ELR (cell line): ENCODE measurements at regions not wholly inside any gene's neighbourhood (a gene's known extent, or its start where the extent isn't known, plus 50 kb on each side); places are given as distances from the start of the nearest gene placed in this dataset.

Experiments
- DNase-seq: peaks from one replicate; pipeline ENCODE4 v3.0.0-alpha.2; 2015; ENCODE audit warnings: low read depth

DNA sequence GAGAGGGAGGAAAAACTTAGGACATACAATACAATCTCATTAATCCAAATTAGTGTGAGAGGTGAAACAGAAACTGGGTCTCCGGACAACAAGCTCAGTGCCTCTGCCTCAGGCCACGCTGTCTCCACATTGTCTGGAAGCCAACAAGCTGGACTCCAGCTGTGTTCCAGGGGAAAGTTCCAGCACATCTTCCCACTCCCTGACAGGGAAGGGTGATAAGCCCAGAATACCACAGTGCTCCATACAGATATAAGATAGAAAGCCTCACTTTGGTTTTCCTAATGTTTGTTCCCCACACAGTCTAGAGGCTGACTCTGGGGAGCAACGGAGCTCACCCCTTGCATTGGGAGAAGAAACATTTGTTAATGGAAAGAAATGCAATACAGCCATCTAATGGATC, 117.1 kb upstream of the SPTLC3 start:
- DNase-seq = no peak

DNA sequence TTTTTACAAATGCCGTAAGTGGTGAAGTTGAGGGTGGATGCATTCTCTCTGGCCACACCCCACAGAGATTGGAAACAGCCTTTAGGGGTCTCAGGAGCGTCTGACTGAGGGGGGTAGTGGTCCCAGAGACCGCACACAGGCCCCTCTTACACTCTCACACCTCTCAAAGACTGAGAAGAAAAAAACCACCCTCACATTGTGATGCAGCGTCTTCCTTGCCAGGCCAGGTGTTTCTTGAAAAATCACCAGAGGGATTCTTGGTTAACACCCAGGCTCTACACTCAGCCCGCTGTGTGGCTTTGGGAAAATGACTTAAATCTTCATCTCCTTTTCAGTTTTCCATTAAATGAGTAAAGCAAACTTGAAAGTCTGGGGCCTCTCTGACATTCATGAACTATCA, 115.8 kb upstream of the SPTLC3 start:
- no peak for DNase-seq

DNA sequence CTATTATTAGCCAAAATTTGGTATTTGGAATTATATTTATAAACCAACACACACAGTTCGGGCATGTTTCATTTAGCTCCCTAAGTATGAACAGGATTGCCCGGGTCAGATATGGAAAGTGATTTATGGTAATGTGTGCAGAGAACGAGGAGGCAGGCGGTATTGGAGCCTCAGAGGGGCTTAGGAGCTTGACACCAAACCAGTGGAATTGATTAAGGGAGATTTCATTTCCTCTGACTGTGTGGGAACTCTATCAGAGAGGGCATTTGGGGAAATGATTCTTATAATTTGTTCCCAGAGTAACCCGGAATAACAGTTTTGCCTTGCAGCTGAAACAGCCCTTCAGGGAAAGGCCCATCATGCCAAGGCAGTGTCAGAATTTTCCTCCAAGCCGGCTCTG, 115.1 kb upstream of the SPTLC3 start:
- DNase-seq = no peak

DNA sequence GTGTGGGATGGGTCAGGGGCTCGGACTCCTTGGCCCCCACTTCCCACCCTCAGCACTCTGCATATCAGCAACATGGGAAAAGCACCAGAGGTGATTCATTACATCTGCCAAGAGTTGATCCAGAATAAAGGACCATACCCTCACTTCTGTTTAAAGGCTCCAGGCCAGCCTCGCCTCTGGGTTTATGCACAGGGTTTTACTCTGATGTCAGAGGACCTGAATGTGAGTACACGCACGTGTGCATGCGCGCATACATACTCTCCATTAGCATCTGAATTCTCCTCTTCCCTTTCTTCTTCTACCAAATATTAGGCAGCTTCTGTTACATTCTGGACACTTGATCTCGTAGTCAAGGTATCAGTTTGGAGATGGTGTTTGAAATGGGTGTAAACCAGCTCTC, 114.7 kb upstream of the SPTLC3 start:
- DNase-seq = no peak

DNA sequence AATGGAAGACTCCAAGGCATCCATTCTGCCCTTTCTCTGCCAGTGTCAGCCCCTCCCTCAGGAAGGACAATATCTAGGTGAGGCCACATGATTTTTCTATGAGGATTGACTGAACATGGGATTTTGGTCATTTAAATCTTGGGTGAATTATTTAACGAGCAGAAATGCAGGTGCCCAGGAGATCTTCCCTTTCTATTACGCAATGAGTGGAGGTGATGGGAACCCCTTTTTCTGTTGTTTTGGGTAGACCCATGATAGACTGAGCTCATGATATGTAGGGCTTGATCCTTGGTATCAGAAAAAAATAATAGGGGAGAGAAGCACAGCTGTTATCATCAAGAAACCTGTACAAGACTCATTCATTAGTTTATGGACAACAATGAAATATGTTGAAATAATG, 112.6 kb upstream of the SPTLC3 start:
- DNase-seq = no peak

DNA sequence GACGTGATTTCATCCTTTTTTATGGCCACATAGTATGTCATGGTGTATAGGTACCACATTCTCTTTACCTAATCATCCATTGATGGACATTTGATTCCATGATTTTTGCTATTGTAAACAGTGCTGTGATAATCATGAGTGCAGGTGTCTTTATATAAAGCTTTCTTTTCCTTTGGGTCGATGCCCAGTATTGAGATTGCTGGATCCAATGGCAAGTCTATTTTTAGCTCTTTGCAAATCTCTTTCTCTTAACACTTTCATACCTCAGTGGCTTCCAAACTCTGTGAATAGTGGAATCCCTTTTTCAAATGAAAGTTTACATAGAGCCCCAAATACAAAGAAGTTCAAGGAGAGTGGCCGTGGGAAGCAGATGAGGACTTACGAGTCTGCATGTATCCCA, 105.8 kb upstream of the SPTLC3 start:
- no peak for DNase-seq

DNA sequence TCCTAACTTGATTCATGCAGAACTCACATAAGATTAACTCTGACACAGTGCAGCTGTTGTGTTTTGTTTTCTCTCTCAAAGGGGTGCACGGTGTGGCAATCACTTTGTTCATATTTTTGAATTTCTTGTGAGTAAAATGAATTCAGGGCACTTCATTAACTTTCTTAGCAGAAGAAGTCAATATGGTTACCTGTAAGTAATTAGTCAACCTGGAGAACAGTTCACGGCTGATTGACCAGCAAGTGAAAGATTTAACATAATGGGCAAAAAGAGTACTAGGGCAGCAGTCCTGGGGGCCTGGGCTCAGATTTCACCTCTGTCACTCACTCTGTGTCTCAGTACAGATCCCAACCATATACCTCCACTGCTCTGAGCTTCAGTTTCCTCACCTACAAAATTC, 102.4 kb upstream of the SPTLC3 start:
- no peak for DNase-seq

DNA sequence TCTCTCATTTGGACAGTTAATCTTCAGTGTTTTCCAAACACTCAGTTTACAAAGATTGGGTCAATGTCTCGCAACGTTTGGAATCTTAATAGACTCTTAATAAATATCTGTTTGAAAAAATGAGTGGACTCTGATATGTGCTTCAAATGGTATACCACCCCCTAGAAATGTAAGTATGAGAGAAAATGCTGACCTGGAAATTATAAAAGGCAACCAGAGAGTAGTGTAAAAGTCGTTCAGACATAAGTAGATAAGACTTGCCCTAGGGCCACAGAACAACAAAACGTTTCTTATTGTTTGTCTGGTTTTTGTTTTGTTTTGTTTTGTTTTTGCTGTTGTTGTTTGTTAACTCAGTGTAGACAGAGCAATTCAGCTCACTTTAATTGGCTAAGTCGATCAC, 97.4 kb upstream of the SPTLC3 start:
- no peak for DNase-seq

DNA sequence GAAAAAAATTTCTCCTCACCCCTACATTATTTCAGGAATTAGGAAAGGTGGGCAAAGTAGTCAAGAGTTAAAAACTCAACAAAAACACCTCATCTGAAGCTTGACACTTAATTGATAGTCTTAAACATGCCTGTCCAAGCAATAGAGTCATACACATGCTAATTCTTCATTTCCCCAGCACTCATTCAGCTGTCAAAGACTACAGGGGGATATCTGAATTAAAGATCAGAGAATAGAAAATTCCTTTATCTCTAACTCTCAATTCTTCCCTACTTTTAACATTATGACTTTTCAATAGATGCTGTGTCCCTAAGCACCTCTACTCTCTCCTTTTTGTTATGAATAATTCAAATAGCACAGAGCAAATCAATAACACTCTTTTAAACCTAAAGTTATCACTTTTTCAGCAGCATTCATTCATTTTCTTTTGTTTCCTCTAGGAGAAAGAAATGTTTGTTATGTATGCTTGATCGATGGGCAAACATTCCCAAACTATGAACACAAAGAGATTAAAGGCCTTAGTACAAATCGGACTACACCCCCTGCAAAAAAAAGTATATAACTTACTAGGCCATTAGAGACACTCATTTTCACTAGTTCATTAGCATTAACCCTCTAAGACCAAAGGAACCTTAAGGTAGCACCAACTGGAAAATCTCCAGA, 94.9 kb upstream of the SPTLC3 start:
- no peak for DNase-seq

DNA sequence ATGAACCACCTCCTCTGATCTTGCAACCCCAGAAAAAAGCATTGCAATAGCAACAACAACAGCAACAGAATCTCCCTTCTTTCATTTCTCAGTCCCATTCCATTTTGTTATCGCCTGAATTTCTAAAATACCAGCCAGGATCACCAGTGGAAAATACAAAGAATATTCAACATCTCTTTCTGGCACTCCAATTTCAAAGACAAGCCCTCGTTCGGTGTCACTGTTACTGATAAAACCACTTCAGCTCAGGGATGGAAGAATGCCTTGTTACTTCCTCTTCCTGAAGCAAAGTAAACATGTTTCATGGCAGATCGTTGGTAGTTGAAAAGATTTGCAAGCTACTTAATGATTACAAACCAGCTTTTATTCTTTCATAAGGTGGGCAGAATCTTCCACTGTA, 94.0 kb upstream of the SPTLC3 start:
- no peak for DNase-seq

DNA sequence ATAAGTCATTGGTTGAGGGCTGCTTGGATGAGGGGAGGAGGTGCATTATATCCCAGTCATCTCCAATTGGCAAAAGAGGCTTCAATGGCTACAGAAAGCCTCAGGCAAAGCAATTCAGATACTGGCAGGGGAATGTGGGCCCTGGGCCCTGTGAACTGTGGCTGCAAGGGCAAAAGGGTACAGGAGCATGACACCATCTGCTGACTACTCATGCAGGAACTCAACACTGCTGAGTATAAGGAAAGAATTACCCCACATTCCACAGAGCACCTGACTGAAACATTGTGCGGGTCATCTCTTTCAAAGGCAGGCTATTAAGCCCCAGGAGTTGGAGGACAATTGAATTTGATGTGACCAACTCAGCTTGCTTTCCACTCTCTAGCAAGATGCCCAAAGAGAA, 92.1 kb upstream of the SPTLC3 start:
- DNase-seq = peak; percentile 7

DNA sequence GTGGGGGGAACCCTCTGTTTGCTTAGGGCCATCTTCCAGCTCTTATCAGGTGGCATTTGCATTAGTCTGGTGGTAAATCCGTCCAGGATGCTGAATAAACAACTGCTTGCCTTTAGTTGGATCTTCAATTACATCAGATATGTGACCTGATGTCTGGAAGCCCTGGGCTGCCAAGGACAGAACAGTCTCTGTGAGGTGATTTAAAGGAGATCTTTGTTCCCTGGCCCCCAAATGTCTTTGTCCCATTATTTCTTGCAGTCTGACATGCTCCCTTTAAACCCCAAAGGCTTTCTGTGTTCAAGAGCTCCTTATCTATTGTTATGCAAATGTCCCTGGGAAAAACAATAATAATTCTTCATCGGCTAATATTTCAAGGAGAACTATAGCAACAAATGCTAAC, 84.6 kb upstream of the SPTLC3 start:
- DNase-seq = no peak

DNA sequence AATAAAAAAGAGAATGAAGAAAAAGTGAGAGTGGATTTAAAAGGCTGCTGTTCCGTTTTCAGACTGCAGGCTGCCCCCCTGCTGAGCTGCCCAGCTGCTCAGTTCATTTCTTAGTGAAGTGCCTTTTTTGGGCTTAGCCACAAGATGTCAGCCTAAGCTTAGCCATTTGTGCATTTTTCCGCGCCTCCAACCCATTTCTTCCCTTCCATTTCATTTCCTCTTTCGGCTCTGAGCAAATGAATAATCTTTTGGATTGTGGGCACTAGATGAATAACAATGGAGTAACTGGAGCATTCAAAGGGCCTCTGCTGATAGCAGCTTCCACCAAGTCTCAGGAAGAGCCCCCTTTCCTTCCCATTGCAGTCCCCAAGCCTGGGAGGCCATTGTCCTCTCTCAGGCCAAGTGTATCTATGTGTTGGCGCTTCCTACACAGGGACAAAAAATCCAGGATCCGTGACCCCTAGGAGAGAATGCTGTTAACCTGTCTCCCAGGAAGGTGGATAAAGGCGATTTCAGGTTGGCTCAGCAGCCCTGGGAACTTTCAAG, 83.5 kb upstream of the SPTLC3 start:
- peak; percentile 88 for DNase-seq

DNA sequence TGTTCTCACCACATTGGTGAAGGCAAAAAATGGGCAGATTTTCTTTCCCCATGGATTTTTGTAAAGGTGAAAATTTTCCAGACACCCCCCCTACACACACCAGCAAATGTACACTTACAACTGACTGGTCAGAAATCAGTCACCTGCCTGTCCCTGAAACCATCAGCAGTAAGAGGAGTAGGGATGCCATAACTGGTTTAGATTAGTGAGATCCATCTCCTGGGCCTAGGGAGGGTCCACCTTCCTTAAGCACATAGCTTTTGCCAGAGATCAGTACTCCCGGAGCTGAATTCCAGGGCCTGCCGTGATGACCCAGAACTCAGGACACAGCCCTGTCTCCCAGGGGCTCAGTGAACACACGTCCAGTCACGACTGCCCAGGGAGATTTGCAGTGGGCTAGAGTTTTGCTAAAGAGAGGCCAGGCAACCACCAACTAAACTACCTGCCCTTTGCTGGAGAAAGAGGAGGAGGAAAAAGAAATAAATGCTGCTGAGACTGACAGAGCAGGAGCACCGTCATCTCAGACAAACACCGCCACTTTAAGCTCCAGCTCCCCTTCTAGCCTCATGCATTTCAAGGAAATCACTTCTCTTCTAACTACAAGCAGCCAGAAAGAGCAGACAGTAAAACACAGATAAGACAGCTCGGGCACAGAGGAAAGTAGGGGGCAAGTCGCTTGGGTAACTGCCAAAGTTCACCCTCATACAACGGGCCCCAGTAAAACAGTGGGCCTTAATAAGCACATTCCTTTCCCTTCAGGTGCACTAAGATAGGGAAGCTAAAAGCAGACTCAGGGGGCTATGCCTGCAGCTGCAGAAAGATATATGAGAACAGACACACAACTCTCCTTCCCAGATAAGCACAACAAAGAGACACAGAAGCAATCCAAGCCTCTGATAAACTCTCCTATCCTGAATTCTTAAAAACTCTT, 82.6 kb upstream of the SPTLC3 start:
- DNase-seq = no peak

DNA sequence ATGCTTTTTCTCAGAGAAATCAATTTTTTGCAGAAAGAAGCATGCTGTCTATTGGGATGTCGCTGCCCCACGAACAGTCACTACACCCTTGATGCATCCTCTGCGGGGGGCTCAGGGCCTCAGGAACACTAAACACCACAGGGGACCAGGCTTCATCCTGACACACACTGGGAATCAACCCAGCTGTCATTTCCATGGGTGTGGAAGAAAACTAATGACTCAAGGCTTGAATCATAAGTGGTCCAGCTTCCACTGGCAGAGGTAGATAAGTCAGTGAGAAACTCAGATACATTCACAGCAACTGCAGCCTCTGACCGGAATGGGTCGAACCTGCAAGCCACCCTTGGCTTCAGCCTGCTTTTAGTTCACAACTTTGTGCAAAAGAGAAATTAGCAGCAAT, 81.3 kb upstream of the SPTLC3 start:
- peak; percentile 81 for DNase-seq

DNA sequence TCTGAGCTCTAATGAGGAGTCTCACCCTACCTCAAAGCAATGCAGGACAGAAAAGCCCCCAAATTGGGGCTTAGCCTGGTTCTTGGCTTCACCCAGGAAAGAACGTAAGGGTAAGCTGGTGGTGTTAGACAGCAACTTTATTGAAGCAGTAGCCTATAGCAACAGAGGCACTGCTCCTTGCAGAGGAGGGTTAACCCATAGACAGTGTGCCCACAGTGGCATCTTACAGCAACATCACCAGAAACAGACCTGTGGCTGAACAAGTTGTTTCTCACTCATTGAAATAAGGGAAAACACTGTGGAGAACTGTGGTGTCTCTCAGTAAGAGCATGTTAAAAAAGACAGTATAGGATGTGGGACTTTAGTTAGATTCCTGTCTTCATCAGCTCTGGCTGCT, 80.4 kb upstream of the SPTLC3 start:
- DNase-seq = peak; percentile 6

DNA sequence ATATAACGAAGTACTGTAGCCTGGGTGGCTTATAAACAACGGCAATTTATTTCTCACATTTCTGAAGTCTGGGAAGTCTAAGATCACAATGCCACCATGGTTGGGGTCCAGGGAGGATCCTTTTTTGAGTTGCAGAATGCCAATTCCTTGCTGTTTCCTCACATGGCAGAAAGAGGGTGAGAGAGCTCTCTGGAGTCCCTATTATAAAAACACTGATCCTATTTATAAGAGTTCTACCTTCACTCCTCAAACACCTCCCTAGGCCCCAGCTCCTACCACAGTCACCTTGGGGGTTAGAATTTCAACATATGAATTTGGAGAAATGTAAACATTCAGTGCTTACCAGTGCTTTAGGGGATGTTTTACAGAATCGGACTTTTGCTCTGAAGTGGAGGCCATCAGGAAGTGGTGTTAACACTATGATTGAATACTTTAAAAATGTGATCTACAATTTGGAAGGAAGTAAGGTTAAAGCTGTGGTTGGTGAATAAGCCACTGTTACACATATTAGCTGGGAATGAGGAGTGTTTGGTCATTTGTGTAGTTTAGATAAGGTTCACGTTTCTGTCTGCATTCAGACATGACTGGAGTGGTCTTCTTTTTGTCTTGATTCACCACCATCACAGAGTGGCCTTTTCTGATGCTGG, 79.9 kb upstream of the SPTLC3 start:
- DNase-seq = peak; percentile 92

DNA sequence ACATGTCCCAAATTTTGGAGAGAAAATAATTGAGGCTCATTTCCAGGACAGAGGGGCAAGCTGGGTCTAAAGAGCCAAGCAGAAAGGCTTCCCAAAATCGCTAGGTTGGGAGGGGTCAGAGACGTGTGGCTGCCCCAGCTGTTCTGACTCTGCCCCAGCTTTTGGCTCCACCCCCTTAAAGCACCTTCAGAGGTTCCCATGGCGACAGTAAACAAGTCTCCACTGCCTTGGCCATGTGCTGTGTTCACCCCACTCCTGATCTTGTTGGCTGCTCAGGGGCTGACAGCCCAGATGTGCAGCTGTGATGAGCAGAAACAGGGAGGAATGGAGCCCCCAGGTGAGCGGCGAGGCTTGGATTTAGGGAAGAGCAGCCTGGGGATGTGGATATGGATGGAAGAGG, 72.8 kb upstream of the SPTLC3 start:
- no peak for DNase-seq

DNA sequence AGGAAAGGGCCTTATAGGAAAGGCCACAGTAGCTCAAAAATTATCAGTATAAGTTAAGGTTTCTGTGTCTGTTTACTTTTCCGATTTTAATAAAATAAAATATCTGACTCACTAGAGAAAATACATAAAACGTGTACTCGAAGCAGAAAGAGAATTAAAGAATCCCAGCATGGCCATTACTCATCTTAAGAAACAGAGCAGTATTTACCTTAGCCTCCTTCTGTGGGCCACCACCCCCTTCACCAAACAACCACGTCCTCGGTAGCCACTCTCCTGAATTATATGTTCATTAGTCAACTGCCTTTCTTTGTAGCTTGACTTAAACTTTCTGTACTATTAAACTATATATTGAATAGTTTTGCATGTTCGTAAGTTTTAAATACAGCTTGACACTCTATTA, 72.2 kb upstream of the SPTLC3 start:
- peak; percentile 4 for DNase-seq

DNA sequence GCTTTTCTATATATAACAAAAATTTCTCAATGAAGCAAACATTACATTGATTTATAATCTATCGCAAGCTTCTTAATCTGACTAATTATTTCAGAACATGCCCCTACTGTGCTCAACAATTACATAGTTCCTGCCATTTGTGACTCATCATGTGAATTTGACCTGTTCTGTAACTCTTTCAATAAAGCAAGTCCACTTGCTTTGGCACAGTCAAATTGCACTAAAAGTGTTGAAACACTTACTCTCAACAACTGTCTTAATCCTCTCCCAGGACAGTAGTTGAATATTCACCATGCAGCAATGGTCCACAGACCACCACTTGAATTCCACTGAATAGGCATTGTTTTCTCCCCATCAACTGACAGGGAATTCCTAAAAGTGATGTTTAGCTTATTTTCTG, 67.7 kb upstream of the SPTLC3 start:
- peak; percentile 6 for DNase-seq

DNA sequence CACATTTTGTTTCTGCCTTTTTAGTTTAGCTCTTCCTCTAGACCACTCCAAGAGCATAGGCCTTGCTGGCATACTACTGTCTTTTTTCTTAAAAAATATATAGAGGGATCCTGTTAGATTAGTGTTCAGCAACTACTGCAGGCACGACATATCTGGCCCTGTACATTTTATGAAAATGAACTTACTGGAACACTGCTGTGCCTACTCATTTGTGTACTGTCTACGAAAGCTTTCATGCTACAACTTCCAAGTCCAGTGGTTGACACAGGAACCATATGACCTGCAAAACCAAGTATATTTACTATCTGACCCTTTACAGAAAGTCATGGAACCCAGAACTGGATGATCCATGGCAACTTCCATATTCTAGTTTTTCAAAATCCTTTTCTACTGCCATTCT, 66.6 kb upstream of the SPTLC3 start:
- no peak for DNase-seq

DNA sequence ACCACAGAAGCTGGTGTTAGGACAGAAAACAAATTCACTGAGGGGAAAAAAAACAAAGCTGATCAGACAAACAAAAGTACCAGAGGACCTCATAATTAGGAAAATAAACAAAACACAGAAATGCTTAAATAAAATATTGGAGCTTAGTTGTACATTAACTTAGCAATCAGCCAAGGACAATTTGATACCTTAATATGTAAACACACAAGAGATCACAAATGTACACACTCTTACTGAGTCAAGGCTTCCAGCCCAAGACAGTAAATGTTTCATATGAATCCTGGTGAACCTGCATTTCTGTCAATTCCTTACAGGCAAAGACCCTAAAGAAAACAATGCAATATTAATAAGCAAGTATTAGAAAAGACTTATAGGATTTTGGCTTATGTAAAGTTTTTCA, 62.0 kb upstream of the SPTLC3 start:
- no peak for DNase-seq

DNA sequence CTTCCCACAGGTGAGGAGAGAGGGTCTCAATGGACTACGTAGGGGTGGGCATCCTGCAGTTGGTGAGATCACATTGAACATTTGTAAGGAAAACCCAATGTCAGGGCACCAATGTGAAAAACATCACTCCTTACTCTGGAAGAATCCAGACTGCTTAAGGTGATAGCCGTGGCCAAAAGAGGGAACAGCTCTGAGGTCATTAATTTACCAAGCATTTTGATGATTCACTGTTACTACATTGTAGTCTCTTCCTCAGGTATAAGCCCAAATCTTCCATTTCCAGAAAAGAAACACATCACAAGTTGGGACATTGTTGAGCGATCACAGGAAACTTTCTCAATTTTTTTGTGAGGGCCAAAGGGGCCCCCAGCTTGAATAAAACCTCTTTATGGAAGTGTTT, 61.1 kb upstream of the SPTLC3 start:
- DNase-seq = no peak
